ENCODE measurements at regions not wholly inside any gene's neighbourhood (a gene's known extent, or its start where the extent isn't known, plus 50 kb on each side); places are given as distances from the start of the nearest gene placed in this dataset.

DNA sequence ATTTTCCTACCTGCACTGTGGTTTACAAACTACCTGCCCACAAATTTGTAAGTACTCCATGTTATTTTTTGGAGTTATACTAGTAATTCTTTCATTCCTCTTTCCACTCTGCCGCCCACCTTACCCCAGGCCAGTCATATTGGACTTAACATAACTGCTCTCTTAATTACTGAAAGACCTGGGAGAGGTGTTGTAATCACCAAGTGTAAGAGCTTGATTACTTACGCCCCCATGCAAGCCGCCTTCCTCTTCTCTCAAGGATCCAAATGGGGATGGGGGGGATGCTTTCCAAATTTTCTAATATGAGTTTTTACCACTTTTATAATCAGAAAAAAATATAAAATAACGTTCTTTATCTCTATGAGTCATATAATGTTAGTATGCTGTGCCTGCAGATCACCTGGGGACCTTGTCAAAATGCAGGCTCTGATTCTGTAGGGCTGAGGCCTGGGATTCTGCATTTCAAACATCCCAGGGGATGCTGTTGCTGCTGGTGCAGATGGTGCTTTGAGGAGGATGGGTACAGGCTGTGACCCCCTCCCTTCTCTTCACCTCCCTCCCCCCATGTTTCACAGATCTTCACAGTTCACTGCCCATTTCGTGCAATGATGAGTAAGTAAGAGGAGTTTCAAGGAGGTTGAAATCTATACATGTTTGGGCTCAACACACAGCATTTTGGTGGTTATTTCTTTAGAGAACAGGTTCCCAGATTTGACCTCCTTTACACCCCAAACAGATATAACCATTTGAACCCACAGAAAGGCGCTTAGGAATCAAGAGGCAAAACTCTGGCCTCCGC, 87.3 kb downstream of the SEC61B start:
- Histone ChIP-seq H3K4me3 (no peak overlapping the region), H3K4me1 (no peaks in the 10 kb centered on the region), H3K27ac (no peak overlapping the region), H3K27me3 (no peaks in the 10 kb centered on the region), H3K36me3 (no peaks in the 10 kb centered on the region), H3K9me3 (no peaks in the 10 kb centered on the region)
- WGBS, 2 donors, result 83 to 90% methylated on average over 7 of the region's 7 CpGs
- DNase-seq, result no peak
- TF ChIP-seq EP300 (IDR thresholded peaks at IDR 0.05) (no peak), POLR2AphosphoS5 (IDR thresholded peaks at IDR 0.05) (no peak), POLR2A (IDR thresholded peaks at IDR 0.05) (no peak)
- TF ChIP-seq, protein P1, sequence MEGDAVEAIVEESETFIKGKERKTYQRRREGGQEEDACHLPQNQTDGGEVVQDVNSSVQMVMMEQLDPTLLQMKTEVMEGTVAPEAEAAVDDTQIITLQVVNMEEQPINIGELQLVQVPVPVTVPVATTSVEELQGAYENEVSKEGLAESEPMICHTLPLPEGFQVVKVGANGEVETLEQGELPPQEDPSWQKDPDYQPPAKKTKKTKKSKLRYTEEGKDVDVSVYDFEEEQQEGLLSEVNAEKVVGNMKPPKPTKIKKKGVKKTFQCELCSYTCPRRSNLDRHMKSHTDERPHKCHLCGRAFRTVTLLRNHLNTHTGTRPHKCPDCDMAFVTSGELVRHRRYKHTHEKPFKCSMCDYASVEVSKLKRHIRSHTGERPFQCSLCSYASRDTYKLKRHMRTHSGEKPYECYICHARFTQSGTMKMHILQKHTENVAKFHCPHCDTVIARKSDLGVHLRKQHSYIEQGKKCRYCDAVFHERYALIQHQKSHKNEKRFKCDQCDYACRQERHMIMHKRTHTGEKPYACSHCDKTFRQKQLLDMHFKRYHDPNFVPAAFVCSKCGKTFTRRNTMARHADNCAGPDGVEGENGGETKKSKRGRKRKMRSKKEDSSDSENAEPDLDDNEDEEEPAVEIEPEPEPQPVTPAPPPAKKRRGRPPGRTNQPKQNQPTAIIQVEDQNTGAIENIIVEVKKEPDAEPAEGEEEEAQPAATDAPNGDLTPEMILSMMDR (IDR thresholded peaks at IDR 0.05), result no peak
- ATAC-seq (ENCODE audit: low FRiP score in 2 of 2), result no peak

DNA sequence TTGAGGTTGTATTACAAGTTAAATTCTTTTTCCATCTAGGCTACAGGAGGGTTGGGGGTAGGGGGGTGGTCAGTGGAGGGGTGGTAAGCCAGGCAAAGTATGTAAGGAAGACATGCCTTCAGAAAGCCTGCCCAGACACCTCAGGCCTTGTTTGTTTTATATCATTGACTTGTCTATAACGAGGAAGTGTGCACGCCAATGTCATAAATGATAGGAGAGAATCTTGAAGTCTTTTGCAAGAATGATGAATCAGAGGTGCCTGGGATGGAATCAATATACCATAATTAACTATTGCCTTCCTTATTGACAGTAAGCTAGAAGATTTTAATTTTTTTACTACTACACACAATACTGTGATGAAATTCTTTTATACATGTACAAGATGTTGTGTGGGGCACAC, 90.7 kb downstream of the SEC61B start:
- Histone ChIP-seq H3K27ac (no peak overlapping the region), H3K4me3 (no peak overlapping the region), H3K36me3 (no peaks in the 10 kb centered on the region), H3K4me1 (no peaks in the 10 kb centered on the region), H3K27me3 (no peaks in the 10 kb centered on the region), H3K9me3 (no peaks in the 10 kb centered on the region)
- DNase-seq (no peak), ATAC-seq (ENCODE audit: low FRiP score in 2 of 2) (no peak)
- TF ChIP-seq POLR2AphosphoS5 (IDR thresholded peaks at IDR 0.05), result no peak
- 79 to 88% methylated on average over 2 of the region's 2 CpGs for WGBS, 2 donors

DNA sequence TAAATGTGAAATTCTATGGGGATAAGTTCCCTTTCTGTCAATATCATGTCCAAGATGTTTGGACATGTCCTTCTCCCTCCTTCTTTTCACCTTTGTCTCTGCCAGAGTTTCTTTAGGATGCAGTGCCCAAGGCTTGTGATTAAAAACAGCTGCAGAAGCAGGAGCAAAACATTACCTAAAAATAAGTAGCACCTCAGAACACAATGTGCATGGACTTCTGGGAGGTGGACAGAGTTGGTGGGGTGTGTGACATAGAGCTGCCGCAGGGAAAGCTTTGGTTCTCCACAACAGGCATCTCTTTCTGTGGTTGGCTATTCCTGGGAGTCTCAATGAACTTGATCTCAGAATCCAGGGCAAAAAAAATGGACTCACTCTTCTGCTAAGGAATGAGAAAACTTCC, 97.0 kb downstream of the SEC61B start:
- H3K4me3 ChIP-seq, result no peak overlapping the region

DNA sequence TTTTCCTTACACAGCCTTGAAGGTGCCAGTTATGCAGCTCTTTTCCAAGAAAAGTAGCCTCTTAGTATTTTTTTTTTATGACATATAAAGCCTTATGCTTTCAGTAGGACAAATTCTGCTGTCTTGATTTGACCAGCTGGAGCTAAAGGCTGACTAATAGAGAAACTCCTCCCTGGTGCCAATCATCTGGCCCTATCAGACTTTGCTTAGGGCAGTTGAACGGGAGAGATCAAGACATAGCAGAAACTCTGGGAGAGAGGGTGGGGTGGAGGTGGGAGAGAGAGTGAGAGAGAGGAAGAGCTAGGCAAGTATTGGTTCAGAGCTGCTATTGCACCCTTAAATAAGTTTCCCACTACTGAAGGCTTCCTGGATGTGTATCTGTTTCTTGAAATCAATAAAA, 100.2 kb downstream of the SEC61B start:
- DNase-seq (no peak), ATAC-seq (ENCODE audit: low FRiP score in 2 of 2) (no peak)
- Histone ChIP-seq H3K4me3 (no peak overlapping the region), H3K9me3 (no peaks in the 10 kb centered on the region), H3K4me1 (no peaks in the 10 kb centered on the region), H3K27me3 (no peaks in the 10 kb centered on the region), H3K36me3 (no peaks in the 10 kb centered on the region), H3K27ac (no peak overlapping the region)
- no peak for TF ChIP-seq EP300 (IDR thresholded peaks at IDR 0.05)
- TF ChIP-seq, protein P1 (IDR thresholded peaks at IDR 0.05), result no peak
- no peak for TF ChIP-seq POLR2A (IDR thresholded peaks at IDR 0.05)
- no peak for TF ChIP-seq POLR2AphosphoS5 (IDR thresholded peaks at IDR 0.05)
- 6 to 26% methylated on average over 1 of the region's 1 CpG for WGBS, 2 donors

More for the DNA sequence above, 97.0 kb downstream of the SEC61B start:
- TF ChIP-seq EP300 (IDR thresholded peaks at IDR 0.05), result no peak
- no peak for TF ChIP-seq POLR2AphosphoS5 (IDR thresholded peaks at IDR 0.05)
- TF ChIP-seq, protein P1 (IDR thresholded peaks at IDR 0.05), result no peak
- TF ChIP-seq POLR2A (IDR thresholded peaks at IDR 0.05), result no peak
- Histone ChIP-seq H3K36me3 (no peaks in the 10 kb centered on the region), H3K4me1 (no peaks in the 10 kb centered on the region), H3K27ac (no peak overlapping the region), H3K9me3 (no peaks in the 10 kb centered on the region), H3K27me3 (no peaks in the 10 kb centered on the region)
- ATAC-seq (ENCODE audit: low FRiP score in 2 of 2) (no peak), DNase-seq (no peak)
- WGBS, 2 donors, result 86 to 100% methylated on average over 1 of the region's 1 CpG

DNA sequence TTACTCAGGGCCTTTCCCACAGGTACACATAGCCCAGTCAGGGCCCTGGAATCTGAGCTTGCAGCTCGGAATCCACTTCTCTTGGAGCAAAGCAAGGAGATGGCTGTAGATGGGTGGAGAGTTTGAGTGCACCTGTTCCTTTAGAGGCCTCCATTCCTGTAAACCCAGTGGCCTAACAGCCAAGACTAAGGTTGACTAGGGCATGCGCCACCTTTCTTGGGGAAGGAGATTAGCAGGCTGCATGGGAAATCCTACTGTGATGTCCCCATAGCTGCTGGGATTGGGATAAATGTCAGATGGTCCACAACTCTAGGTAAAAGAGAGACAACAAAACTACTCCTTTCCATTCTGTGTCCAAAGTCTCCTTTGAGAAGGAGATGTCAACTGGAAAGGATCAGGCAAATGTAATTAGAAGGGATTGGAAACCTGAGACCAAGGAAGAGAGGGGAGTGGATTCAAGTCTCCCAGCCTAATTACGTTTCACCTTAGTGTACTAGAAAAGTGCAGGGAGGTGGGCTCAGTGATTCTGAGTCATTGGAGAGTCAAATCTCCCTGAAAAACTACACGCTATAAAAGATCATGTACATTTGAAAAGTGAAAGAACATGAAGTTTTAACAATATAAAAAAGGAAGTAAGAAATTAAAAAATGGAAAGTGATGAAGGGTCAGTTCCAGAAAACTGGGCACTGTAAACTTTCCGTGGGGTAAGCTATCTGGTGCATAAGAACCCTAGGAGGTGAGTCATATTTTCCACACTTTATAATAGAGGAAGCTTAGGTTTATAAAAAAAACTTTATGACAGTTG, 104.2 kb downstream of the SEC61B start:
- WGBS, 2 donors, result 74 to 79% methylated on average over 5 of the region's 5 CpGs
- H3K27me3 ChIP-seq, result no peaks in the 10 kb centered on the region
- DNase-seq (no peak), ATAC-seq (ENCODE audit: low FRiP score in 2 of 2) (no peak)
- no peaks in the 10 kb centered on the region for H3K36me3 ChIP-seq
- H3K4me1 ChIP-seq, result no peaks in the 10 kb centered on the region
- no peak overlapping the region for H3K27ac ChIP-seq
- TF ChIP-seq EP300 (IDR thresholded peaks at IDR 0.05) (no peak), POLR2AphosphoS5 (IDR thresholded peaks at IDR 0.05) (no peak), POLR2A (IDR thresholded peaks at IDR 0.05) (no peak)
- TF ChIP-seq, protein P1 (IDR thresholded peaks at IDR 0.05), result no peak
- no peaks in the 10 kb centered on the region for H3K9me3 ChIP-seq
- H3K4me3 ChIP-seq, result no peak overlapping the region

Measured in upper lobe of left lung (tissue), 6 donors.